Lung (tissue), 11 donors: ENCODE measurements at regions not wholly inside any gene's neighbourhood (a gene's known extent, or its start where the extent isn't known, plus 50 kb on each side); places are given as distances from the start of the nearest gene placed in this dataset.

Experiments used
- ATAC-seq: fragments of 200-7000 bp; cut with Tn5 transposase; one replicate; pipeline ENCODE4 v1.9.1; 2020; ENCODE audit warnings: moderate number of reproducible peaks; ENCODE audit not compliant: insufficient read depth, low FRiP score
- DNase-seq, 3 donors: peaks; one replicate each; pipeline ENCODE4 v3.0.0-alpha.2; 2013 to 2017
- H3K27ac ChIP-seq, 2 donors: one replicate each; pipeline ENCODE4 v1.5.1; 2013; ENCODE audit warnings: mild to moderate bottlenecking in 2 of 2, moderate library complexity in 2 of 2, control low read depth in 1 of 2, inconsistent platforms in 1 of 2, low read depth in 1 of 2, low read length in 1 of 2
- H3K27me3 ChIP-seq, 3 donors: one replicate each; pipeline ENCODE4 v1.5.1; 2013; ENCODE audit warnings: low read length in 2 of 3; ENCODE audit not compliant: control insufficient read depth in 3 of 3, insufficient read depth in 3 of 3
- H3K36me3 ChIP-seq, 4 donors: one replicate each; pipeline ENCODE4 v1.5.1; 2013; ENCODE audit warnings: low read length in 4 of 4, mild to moderate bottlenecking in 1 of 4, moderate library complexity in 1 of 4; ENCODE audit not compliant: control insufficient read depth in 4 of 4, insufficient read depth in 4 of 4
- H3K4me1 ChIP-seq, 5 donors: one replicate each; pipeline ENCODE4 v1.5.1; 2013; ENCODE audit warnings: low read length in 5 of 5, mild to moderate bottlenecking in 2 of 5, moderate library complexity in 1 of 5; ENCODE audit not compliant: control insufficient read depth in 5 of 5, insufficient read depth in 5 of 5
- H3K4me3 ChIP-seq: one replicate; pipeline ENCODE4 v1.5.1; 2013; ENCODE audit warnings: mild to moderate bottlenecking, control low read depth, moderate library complexity
- H3K9ac ChIP-seq, 2 donors: one replicate each; pipeline ENCODE4 v1.5.1; 2013; ENCODE audit warnings: low read length in 2 of 2, control low read depth in 1 of 2; ENCODE audit not compliant: insufficient read depth in 1 of 2
- H3K9me3 ChIP-seq, 4 donors: one replicate each; pipeline ENCODE4 v1.5.1; 2013; ENCODE audit warnings: low read length in 3 of 4, mild to moderate bottlenecking in 1 of 4, moderate library complexity in 1 of 4; ENCODE audit not compliant: control insufficient read depth in 4 of 4, insufficient read depth in 3 of 4
- WGBS, 2 donors: extraction: QIAGEN DNeasy Blood & Tissue Kit; methylation state at CpG; one replicate each; pipeline ENCODE4 v1.1.7; 2013; 5-methylcytosine and 5-hydroxymethylcytosine counted together
- TF ChIP-seq, protein P1 (sequence below): IDR thresholded peaks from 2 replicates; pipeline ENCODE4 v1.5.1; 2012; ENCODE audit warnings: mild to moderate bottlenecking; ENCODE audit errors: control extremely low read depth, extremely low read depth
- donor health status: control.
- donor health status: control.
- donor health status: Bipolar disorder and iron deficiency.
- donor health status: healthy.
- donor health status: DM: yes; HTN: yes; CAD: no.

DNA sequence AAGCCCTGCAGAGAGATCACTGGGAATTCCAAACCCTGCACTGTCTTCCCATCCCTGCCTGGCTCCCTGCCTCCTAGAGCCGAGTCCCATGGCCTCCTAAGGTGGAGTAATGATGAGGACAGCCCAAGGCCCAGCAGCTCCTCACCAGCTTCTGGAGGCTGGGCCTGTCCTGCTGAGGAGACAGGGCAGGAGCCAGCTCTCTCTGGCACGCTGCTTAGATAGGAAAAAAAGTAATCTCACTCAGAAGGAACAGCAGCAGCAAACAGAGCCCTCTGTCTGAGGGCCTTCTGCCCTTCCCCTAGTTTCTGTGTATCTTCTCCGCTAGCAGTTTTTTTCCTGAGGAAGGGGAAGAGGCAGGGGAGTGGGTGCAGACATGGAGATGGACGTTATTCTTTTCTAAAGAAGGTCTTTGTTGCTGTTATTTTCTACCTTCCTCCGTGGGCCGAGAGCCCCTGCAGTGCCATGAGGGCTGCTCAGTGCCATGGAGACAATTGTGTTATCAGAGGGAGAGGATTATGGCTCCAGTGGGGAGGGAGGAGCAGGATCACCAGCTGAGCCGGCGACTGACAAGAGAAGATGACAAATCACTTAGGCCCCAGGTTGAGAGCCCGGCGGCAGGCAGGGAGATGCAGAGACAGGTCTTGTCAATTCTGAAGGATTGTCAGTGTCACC lies 315.3 kb downstream of the BUD13 start:
- DNase-seq = no peak
- Histone ChIP-seq H3K36me3 (no peaks in the 10 kb centered on the region), H3K4me1 (peaks cover 0 to 3% (median 0%) of the 10 kb centered on the region in 5 donors), H3K27ac (no peak overlapping the region), H3K9me3 (peaks cover 0 to 4% (median 0%) of the 10 kb centered on the region in 4 donors), H3K4me3 (no peak overlapping the region), H3K27me3 (no peaks in the 10 kb centered on the region), H3K9ac (no peak overlapping the region)
- TF ChIP-seq, protein P1, sequence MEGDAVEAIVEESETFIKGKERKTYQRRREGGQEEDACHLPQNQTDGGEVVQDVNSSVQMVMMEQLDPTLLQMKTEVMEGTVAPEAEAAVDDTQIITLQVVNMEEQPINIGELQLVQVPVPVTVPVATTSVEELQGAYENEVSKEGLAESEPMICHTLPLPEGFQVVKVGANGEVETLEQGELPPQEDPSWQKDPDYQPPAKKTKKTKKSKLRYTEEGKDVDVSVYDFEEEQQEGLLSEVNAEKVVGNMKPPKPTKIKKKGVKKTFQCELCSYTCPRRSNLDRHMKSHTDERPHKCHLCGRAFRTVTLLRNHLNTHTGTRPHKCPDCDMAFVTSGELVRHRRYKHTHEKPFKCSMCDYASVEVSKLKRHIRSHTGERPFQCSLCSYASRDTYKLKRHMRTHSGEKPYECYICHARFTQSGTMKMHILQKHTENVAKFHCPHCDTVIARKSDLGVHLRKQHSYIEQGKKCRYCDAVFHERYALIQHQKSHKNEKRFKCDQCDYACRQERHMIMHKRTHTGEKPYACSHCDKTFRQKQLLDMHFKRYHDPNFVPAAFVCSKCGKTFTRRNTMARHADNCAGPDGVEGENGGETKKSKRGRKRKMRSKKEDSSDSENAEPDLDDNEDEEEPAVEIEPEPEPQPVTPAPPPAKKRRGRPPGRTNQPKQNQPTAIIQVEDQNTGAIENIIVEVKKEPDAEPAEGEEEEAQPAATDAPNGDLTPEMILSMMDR = no peak
- 66 to 79% methylated on average over 10 of the region's 10 CpGs for WGBS, 2 donors
- no peak for ATAC-seq

DNA sequence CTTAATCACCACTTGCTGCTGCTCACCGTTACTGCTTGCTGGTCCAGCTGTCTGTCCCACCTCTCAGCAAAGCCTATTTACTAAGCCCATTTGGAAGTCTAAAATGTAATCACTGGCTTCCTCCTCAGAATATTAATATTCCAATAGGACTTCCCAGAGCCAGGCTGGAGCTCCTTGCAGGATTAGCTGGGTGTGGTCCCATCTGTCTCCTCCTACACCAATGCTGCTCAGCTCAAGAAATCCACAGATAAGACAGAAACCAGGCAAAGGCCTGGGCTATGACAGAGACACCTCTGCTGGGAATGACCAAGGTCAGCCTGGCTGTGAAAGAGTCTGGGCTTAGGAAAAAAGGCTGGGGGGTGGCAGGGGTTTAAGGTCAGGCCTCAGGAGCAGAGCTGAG lies 317.8 kb downstream of the BUD13 start:
- TF ChIP-seq, protein P1 = no peak
- no peaks in the 10 kb centered on the region for H3K27me3 ChIP-seq
- H3K4me1 ChIP-seq = peaks cover 0 to 3% (median 0%) of the 10 kb centered on the region in 5 donors
- no peak overlapping the region for H3K9ac ChIP-seq
- ATAC-seq = no peak
- WGBS, 2 donors = 82 to 85% methylated on average over 1 of the region's 1 CpG
- H3K36me3 ChIP-seq = no peaks in the 10 kb centered on the region
- peaks cover 0 to 7% (median 0%) of the 10 kb centered on the region in 4 donors for H3K9me3 ChIP-seq
- no peak overlapping the region for H3K4me3 ChIP-seq
- DNase-seq = no peak
- H3K27ac ChIP-seq = no peak overlapping the region

DNA sequence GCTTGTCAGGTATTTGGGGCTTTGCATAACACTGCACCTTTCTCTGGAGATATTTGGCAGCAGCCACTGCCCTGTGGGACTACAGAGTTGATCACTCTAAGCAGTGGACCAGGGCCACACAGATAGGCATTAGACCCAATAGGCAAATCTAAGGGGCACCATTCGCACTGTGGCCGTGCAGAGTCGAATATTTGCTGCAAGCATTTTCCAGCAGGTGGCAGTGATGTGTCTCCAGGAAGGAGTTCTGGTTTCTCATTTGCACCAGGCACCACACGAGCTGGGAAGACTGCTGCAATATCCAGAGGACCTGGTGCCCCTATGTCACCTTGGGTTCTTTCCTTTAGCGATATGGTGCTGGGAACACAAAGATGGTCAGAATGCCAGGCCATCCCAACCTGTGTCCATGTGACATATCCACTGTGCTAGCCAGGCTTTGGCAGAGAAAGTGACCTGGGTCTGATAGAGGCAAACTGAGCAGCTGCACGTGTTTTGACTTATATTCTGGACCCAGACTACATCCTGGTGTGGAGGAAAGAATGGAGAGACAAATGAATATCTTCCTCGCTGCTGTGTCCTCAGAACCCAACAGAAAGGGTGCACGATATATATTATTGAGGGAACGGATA lies 318.7 kb downstream of the BUD13 start:
- WGBS, 2 donors = 57% methylated on average over 9 of the region's 9 CpGs
- no peaks in the 10 kb centered on the region for H3K27me3 ChIP-seq
- H3K27ac ChIP-seq = no peak overlapping the region
- no peak for ATAC-seq
- peak; percentile 17 to 38 (median 26) for DNase-seq
- TF ChIP-seq, protein P1 = peak; percentile 30
- H3K9me3 ChIP-seq = peaks cover 0 to 5% (median 0%) of the 10 kb centered on the region in 4 donors
- H3K9ac ChIP-seq = no peak overlapping the region
- peaks cover 0 to 3% (median 0%) of the 10 kb centered on the region in 5 donors for H3K4me1 ChIP-seq
- no peak overlapping the region for H3K4me3 ChIP-seq
- H3K36me3 ChIP-seq = no peaks in the 10 kb centered on the region
